HG02642 (cell line): ENCODE measurements at regions not wholly inside any gene's neighbourhood (a gene's known extent, or its start where the extent isn't known, plus 50 kb on each side); places are given as distances from the start of the nearest gene placed in this dataset.

ENCODE experiments used
- ATAC-seq: cut with Tn5 transposase; IDR thresholded peaks from one replicate; pipeline ENCODE4 v1.9.1; 2021; ENCODE audit warnings: mild to moderate bottlenecking; ENCODE audit not compliant: unreplicated experiment, poor library complexity

DNA sequence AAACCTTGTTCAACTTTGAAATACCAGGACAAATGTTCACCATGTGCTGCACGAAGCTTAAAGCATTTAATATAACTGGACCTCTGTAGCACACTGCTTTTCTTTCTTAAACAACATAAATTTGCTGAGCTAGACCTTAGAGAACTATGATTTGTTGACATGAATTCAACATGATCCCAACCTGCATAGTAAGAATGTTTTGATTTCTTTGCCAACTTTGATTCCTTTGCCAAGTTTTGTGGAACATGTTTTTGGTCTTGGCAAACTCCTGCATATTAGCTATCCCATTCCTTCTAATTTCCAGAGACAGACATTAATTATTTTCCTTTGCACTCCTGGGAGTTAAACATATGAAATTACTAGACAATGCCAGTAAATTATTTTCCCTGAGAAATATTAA, 197.2 kb upstream of the RBMS3 start:
- ATAC-seq: no peak

DNA sequence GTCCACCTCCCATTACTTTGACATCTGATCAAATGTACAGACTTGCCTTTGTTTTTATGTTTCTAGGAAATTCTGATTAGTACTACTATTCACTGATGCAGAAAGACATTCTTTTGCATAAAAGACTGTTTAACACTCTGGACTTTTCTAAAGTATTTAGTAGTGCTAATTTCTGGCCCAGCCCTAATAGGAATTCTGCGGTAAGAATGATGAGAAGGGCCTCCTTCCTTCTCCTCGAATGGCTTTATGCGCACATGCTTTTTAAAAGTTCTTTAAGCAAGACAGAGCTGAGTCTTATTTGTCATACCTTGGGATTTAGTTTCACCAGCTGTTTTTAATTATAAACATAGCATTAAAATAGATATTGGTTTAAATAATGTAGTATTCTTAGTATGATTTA, 192.3 kb upstream of the RBMS3 start:
- ATAC-seq: no peak

DNA sequence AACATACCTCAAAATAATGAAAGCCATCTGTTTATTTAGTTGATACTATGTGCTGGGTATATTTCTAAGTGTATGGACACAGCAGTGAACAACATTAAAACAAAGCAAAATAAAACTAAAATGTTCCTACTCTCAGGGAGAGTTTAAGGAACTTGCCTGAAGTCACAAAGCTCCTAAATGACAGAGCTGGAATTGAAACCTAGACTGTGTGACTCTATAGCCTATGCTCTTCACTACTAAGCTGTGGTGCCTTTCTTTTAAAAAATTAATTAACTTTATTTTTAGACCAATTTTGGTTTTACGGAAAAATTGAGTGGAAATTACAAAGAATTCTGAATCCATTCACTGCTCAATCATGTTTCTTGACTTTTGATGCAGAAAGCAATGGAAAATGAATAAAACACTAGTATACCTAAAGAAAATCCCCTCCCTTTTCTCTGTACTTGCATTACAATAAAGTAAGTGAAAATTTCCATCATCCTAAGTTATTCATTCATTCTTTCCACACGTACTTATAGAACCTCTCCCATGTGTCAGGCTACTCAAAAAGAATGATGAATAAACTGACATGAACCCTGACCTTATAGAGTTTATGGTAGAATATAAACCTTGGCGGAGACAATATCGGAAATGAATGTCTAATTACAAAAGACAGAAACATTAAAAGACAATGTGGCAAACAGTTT, 189.8 kb upstream of the RBMS3 start:
- ATAC-seq: no peak

DNA sequence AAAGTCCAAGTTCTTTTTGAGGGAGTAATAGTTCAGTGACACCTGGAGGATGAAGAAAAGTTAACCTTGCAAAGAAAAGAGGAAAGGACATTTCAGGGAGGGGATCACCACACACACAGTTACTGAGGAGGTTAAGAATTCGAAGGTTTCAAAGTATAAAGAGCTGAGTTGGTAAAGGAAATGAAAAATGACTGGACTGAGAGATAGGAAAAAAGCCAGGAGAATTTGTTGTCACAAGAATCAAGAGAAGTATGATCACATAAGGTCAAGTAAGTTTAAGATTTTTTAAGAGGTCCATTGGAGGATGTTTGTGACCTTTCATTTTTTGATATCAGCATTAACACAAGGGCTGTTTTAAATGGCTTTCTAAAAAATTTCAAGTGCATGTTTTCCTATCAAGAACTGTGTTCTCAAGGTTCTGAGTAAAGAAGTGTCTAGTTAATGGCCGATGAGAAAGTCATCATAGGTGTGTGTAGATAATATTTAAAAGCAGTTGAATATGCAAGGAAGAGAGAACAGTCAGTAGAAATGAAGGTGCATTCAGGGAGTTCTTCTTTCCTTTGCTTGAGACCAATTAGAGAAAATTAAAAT, 189.2 kb upstream of the RBMS3 start:
- ATAC-seq: no peak

DNA sequence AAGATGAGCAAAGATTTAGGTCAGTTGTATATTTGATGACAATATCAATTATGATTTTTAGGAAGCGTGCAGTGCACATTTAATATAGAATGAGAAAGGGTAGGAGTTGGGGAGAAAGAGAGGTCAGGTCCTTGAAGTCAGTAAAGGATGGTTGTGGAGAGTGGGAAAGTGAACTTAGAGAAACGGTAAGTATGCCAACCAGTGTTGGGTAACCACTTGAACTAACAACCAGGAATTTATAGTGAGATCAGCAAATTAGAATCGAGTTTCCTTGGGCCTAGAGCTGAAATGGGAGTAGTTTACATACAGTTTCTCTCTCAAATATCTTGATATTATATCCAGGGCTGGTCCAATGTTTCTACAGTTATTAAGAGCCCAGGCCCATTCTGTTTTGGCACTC, 188.5 kb upstream of the RBMS3 start:
- ATAC-seq: no peak

DNA sequence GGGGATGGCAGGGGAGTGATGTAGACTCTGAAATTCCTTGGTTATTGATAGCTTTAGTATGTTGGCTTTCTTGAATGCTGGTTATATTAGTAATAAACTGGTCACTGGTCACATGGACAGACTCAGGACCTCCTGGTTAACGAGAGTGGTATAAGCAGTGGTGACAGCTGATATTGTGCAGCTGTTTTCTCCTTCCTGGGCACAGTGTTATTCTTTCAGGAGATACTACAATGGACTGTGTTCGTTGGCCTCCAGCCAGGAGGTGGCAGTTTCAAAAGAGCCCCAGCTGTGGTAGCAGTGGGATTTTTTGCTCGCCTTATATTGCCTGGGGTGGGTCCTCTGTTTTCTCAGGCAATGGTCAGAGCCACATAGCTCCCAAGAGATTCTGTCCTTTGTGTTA, 181.6 kb upstream of the RBMS3 start:
- ATAC-seq: no peak

DNA sequence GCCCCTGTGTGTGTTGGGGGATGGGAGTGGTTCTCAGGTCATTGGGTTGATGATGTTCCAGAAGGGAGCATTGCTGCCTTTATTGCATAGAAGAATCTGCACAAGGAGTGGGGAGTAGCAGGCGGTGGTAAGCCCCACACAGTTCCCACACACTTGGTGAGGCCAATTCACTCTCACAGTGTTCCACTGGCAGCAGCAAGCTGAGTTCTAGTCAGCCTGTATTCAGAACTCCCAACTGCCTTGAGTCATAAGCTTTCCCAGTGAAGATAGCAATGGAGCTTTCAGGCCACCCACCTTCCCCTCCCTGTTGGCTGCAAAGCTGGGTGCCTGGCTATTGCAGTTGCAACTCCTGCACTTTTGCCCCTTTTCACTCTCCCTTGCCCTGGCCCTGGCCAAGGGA, 181.1 kb upstream of the RBMS3 start:
- ATAC-seq: no peak

DNA sequence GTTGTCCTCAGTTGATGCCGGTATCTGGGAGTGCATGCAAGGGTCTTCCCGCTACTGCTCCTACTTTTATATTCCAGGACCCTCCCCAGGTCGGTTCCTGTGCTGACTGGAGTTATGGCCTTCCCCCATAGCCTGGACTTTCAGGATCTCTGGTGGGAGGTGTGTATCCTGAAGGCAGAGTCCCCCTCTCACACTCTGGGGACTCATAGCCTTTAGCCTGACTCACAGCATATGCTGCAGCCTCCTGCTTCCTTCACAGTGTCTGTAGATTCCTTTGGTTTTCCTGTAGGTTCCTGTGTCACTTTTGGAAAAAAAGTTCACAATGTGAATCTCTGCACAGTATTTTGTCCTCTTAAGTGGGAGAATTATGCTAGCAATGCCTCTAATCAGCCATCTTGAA, 180.6 kb upstream of the RBMS3 start:
- no peak for ATAC-seq

DNA sequence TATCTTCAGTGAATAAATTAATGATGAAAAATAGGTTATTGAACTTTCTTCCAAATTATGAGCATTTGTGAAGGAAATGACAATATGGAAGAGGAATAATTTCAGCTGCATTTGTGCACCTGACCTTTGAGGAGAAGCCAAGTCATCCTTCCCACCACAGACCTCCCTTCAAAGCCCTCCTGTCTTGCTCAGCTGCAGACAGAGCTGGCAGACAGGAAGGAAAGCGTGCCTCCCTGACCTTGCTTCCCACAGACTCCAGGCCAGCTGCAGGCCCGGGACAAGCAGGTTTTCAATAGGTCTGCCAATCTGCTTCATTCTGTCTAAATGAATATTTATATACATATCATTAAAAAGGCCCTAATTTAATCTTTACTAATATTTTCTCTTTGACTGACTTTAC, 152.9 kb upstream of the RBMS3 start:
- no peak for ATAC-seq

DNA sequence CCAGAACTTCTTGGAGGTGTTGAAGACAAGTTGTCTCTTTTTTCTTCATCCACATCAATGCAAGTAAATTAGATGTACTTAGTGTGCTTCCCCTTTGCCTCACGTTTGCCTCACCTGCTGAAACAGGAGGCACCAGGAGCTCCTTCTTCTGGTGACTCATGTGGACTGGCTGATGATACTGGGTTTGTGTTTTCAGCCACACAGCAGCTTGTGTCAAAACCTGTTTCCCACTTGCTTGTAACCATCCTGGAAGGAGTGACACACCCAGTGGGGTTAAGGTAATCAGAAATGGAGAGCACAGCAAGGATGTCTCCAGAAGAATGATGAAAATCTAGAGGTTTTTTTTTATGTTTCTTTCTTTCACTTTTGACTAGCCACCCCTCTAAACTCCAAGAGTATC, 143.3 kb upstream of the RBMS3 start:
- no peak for ATAC-seq

DNA sequence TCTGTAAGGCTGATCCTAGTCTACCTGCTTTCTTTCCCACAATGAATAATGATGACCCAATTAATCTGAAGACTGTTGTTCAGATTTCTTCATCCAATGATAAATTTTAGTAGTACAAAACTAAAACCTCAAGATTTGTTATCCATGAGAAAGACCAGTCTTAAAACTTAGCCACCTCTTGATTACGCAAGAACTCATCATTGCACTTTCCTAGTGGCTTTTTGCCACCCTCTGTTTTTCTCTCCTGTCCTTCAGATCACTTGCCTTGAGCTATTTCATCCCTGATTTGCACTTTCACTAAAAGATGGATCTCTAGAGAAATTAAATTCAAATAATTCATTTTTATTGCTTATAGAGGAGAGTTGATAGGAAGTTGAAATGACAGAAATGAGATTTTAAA, 142.7 kb upstream of the RBMS3 start:
- no peak for ATAC-seq

DNA sequence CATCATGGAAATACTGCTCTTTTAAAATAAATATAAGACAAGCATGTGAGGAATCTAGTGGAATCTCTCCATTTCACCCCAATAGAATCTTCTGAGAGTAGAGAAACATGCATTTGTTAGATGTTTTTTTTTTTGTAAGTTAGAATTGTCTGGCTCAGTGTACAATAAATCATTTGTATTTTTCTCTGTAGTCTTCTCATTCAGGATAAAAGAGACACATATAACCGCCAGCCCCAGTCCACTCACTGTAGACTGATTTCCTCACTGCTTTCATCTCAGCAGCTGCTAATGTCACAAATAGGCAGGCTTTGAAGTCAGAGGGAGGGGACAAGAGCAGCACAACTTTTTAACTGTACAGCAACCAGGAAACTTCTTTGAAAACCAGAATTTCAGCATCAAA, 140.2 kb upstream of the RBMS3 start:
- ATAC-seq: no peak

DNA sequence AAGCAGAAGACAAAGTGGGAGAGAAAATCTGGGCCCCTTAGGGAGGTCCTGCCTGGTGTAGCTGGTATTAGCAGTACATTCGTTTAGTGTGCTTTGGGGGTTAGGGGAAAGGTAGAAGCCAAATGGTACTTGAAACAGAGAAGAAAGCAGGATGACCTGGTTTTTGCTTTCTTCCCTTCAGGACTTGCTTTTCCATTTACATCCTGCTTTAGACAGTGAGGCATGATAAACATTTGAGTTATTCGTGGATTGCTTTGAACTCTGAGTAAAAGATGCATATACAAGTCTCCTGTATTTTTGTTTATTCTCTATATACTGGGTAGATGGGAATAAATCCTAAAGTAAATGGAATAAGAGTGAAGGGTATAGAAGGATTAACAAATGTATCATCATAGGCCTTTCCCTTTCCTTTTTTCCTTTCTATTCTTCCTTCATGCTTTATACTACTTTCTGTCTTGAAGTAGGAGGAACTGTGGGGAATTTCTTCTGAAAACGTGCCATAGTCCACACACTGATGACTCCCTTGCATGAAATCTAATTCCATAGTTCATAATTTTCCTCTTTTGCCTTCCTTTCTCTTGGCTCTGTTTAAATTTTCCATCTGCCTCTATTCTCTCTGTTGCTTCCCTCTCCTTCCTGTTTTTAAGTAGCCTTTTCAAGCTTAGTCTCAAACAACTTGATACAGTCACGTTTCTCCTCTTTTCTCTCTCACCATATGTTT, 139.5 kb upstream of the RBMS3 start:
- no peak for ATAC-seq

DNA sequence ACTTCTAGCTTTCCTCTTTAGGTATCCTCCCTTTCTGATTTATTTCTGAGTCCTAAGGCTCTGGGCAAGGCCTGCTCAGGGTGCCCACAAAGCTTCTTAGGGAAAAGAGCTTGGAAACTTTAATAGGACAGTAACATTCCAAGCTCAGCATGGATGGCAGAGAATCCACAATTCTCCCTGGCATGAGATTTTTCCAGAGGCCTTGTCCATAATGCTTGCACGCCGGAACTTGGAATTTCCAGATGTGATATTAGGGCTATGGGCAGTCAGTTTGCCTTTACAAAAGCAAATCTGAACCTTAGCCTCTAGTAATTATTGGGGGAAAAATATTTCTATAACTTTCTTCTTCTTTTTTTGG, 139.0 kb upstream of the RBMS3 start:
- no peak for ATAC-seq

DNA sequence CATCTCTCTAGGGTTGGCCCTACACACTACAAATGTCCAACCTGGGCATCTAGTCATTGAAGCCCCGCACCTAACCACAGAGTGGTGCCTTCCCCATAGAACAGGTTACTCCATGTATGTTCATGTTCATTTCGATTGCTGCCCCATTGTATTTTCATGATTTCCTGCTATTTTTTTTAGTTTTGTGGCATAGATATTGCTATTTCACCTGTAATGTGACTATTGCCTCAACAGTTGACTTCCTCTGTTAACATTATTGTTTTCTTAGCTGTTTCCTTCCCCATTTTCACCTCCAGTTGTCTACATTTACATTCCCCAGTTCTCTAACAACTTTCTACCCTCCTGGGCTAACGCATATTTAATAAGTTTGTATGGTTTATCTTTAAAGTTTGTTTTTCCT, 137.7 kb upstream of the RBMS3 start:
- ATAC-seq: no peak

DNA sequence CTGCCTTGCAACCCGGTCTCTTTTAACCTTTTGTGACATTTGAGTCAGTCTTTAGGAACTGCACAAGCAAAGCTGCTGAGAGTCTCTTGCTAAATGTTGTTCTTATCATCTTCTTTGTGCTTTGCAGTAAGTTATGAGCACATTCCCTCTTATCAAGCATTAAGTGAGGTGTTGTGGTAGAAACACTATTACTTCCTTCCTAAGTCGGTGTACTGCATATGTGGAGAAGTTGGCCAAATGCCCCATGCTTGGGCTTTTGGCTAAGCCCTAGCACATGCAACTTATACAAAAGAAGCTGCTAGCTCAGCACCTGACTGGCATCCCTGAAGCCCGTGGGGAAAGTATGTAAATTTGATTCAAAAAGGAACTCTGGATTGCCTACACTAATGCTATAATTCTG, 136.5 kb upstream of the RBMS3 start:
- no peak for ATAC-seq

DNA sequence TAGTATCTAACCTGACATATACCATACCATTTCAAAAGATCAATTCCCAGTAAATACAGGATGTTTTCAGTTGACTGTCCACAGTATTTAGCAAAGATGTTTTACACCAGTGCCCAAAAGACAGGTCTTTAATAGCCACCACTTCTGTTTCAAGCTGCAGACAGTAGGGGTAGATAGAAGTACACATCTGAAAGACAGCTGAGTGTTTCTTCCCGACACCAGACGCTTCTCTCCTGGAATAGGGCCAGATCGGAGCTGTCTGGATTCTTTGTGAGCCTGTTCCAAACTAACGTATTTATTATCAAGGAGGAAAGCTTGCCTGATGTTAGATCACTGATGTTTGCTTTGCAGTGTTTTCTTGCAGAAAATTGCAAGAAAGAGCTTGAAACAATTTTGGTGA, 136.1 kb upstream of the RBMS3 start:
- ATAC-seq: no peak

DNA sequence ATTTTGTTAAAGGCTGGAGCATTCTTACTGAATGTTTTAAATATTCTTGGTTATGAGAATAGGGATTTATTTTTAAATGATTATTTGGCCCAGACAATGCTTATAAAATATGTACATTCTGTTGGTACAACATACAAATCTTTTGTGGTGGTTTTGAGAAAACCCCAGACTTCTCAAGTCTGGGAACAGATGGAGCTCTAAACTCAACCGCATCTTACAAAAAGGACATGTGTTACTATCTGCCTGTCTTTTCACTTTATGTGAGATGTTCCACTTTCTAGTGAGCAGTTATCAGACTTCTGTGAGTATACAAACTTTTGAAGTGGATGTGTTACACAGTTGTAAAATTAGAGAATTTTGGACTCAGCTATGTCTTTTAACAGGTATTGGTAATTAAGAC, 135.5 kb upstream of the RBMS3 start:
- no peak for ATAC-seq

DNA sequence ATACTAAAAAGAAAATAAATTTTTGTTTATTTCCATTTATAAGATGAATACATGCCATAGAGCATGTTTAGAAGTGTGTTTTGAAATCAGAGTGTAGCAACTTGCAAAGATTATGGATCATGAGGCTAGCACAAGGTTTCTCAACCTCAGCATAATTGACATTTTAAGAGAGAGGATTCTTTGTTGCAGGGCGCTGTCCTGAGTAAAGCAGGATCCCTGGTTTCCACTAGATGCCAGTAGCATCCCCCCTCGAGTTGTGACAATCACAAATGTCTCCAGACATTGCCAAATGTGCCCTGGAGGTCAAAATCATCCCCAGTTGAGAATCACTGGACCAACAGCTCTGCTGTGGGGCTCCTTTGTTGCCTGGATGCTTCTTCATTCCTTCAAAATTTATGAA, 128.5 kb upstream of the RBMS3 start:
- ATAC-seq: no peak

DNA sequence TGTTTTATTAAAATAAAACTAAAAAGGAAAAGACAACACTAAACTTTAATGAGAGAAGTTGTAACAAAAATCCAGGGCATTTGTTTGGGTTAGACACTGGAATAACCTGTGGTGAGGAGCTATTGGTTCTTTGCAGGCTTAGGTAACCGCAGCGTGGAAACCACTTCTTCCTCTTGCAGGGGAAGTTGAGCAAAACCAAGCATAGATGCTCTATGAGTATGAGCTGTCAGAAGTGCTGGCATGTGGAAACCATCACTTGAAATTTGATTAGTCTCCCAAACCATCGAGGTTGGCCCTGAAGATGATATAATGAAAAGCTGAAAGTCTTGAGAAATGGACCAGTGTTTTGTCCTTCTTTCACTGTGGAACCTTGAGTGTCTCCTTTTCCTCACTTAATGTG, 127.1 kb upstream of the RBMS3 start:
- peak; percentile 52 for ATAC-seq

DNA sequence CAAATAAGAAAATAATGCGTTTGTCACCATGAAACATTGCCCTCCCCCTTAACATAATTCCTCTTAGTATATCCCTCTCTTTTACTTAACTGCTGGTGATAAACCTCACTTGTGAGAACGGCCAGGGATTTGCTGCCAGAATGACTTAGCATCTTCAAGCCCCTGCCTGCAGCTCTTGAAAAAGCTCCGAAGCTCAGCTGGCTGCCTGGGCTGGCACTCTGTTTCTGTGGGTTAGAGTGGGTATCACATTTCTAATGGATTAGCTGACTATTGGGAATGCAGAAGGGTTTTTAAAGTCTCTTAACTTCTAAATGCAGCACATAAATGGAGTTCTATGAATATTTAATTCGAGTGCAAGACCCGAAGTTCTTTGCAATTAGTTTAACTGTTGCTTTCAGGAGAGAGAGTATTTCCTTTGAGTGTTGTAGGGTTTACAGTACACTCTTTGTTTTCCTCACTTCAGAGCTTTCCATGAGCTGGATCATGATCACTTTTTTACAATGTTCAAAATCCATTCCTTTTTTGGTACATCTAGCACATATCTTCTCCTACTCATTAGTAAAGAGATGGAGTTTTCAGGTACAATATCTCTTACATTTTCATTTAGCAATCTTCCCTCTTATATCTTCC, 124.7 kb upstream of the RBMS3 start:
- no peak for ATAC-seq

DNA sequence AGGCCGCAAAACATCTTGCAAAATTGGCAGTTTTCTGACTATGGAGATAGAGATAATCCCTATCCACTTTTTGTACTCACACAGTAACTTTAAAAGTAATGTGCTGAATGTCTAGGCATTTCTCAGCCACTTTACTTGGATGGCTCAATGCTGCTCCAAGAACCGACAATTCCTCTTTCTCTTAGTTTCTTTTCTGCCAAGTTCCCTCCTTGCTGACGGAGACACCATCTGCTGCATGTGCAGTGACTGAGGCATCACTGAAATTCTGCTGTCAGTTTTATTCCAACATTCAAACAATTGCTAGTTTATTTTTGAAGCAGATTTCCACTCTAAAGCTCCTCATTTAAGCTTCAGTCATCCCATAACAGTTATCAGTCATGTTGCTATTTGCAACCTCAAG, 116.0 kb upstream of the RBMS3 start:
- no peak for ATAC-seq
